GM18867 (cell line): ENCODE measurements at regions not wholly inside any gene's neighbourhood (a gene's known extent, or its start where the extent isn't known, plus 50 kb on each side); places are given as distances from the start of the nearest gene placed in this dataset.
"Not testable (repeated sequence)": the region's sequence is repeated elsewhere in the genome, so short reads cannot be mapped to it uniquely, and the experiment has no call there.

ENCODE experiments used
- ATAC-seq: cut with Tn5 transposase; IDR thresholded peaks from one replicate; pipeline ENCODE4 v1.9.1; 2021; ENCODE audit warnings: mild to moderate bottlenecking, moderate library complexity; ENCODE audit not compliant: unreplicated experiment

DNA sequence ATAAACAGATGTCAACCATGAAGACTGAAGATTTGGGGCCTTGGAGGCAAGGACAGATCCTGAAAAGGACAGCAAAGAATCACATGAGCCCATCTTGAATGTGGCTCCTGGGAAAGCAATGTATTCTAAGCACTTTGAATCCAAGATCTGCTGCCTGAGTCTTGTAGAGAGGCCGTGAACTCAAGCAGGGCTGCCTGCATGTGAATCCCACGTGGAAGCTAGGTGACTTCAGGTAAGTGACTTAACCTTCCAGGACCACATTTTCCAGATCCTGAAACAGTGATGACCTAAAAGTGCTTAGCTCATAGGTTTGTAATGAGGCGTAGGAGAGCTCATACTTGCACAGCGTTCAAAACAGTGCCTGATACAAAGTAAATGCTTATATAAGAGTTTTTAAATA, 373.0 kb upstream of the SALL1 start:
- ATAC-seq = no peak

DNA sequence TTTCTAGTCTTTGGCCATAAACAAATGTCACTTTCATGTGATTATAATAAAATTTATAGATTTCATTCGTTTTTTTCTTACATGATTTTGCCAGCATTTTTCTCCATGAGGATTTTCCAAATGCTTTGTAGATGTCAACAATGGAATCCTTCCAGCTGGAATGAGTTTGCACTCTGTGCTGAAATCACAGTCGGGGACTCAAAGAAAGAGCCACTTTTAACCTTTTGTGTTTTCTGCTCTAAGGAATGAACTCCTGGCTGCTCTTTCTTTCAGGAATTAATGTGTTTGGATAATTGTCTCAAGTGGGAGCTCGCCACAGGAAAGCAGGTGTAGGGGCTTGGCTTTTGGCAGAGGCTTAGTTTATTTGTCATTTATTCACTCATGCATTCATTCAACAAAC, 372.3 kb upstream of the SALL1 start:
- ATAC-seq = no peak

DNA sequence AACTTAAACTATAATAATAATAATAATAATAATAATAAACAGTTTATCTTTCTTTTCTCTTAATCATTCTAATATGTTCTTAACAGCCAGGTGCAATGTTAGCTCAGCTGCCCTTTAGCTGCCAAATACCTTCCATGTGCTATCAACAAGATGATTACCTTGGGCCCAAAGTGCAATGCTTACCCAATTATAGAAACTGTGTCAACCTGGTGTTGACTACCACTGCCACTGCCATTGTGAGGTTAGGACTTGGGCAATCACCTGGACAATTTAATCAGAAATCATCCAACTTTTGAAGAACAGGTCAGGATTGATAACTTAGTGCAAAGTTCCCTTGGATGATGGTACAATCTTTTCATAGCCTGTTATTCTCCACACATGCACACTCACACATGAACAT, 371.8 kb upstream of the SALL1 start:
- no peak for ATAC-seq

DNA sequence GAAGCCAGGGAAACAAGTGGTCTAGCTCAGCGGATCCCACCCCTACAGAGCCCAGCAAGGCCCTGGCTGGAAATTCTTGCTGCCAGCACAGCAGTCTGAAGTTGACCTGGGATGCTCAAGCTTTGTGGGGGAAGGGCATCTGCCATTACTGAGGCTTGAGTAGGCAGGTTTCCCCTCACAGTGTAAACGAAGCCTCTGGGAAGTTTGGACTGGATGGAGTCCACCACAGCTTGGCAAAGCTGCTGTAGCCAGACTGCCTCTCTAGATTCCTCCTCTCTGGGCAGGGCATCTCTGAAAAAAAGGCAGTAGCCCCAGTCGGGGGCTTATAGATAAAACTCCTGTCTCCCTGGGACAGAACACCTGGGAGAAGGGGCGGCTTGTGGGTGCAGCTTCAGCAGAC, 365.9 kb upstream of the SALL1 start:
- ATAC-seq = not testable (repeated sequence)

DNA sequence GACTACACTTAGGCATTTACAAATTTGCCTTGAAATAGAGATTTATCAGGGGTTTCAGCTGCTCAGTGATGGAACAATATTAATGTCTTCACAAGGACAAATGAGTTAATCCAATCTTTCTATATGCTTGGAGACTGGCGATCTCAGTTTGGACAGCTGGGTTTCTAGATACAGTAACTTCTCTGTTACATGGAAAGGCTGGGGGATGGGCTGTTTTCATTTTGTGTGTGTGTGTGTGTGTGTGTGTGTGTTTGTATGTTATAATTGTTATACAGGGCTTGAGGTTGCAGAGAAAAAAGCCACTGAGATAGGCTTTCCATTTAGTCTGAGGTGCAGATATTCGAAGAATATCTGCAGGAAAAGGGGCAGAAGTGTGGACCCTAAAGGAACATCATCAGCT, 359.3 kb upstream of the SALL1 start:
- no peak for ATAC-seq

DNA sequence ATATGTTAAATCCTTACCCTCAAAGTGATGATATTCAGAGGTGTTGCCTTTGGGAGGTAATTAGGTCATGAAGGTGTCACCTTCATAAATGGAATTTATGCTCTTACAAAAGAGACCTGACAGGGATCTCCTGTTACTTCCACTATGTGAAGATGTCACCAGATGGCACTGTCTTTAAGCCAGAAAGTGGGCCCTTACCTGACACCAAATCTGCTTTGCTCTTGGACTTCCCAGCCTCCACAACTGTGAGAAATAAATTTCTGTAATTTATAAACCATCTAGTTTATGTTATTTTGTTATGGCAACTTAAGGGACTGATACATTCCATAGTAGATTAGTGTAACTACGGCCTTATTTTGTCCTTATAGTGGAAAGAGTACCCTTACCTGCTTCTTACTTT, 358.3 kb upstream of the SALL1 start:
- ATAC-seq = no peak

DNA sequence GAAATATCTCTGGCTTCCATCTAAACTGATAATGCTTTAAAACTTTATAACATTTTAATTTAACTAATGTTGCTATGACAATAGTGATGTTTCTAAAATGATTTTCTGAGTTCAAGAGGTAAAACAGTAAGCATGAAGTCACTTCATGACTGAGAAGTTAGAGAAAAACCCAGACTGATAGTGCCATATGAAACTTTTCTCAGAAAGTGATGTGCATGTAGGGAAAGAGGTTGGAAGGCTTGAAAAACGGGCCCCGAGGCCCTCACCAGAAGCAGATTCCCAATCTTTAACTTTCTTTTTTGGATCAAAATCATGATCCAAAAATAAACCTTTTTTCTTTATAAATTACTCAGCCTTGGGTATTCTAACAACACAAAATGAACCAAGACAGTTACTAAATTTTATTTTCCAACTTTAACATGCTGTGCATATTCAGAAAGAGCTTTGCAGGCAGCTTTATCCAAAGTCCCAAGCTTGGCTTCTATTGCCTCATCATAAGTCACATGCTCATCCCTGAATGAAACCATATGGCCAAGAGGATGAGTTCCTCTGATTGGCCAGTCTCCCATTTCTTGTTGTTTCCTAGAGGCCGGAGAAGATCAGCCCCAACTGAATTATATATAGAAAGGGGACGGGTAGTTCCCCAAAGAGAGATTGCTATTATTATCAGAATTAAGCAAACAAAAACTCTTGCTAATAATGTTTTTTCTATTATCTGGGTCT, 357.6 kb upstream of the SALL1 start:
- ATAC-seq = no peak

DNA sequence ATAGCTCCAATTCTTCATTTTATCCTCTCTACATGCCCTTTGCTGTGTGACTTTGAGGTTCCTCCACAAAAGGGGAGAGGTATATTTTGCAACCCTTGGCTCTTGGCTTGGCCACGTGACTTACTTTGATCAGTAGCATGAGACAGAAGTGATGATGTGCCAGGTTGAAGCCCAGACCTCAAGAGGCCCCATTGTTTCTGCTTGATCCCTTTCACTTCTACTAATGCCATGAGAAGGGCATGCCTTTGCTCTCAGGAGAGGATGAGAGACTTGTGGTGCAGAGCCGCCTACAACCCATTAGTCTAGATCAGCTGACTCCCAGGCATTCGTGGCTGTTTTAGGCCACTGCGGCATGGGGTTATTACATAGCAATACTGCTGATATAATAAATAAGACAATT, 356.2 kb upstream of the SALL1 start:
- ATAC-seq = no peak

DNA sequence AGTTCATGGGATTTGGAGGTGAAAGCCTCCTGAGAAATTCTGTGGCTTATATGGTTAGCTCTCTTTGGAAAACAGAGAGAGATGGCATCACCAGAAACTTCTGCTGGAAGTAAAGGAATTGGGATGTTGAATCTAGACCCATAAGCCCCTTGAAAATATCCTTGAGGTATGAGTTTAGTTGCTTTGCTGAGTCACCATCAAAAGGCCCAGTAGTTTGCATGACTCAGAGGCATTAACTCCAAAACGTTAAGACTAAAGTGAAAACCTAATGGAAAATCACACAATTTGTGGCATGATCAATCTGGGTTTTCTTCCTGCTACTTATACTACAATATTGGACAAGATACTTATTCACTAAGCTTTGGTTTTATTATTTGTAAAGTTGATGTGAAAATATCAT, 349.2 kb upstream of the SALL1 start:
- no peak for ATAC-seq

DNA sequence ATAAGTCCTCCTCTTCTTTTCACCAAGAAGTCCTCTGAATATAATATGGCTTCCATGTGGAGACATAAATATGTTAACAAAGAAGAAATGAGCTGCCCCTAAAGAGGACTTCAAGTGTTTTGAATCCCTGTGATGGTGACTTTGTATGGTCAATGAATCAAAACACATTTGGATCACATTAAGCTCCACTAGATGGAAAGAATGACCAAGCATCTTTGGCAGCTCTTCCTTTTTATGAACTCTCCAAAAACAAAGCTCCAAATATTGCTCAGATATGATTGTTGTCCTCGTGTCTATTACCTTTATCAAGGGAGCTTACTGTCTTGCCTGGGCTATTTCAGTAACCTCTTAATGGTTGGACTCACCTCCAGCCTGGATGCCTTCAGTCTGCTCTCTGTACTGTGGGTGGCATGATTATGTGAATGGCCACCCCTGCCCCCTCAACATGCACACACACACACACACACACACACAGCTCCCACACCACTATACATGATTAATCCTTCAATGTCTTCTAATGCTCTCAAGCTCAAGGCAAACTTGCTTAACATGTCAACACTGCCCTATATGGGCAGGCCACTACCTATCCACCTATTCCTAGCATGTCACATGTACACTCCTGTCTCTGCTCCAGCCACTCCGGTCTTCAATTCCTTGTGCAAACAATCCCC, 346.6 kb upstream of the SALL1 start:
- ATAC-seq = no peak

DNA sequence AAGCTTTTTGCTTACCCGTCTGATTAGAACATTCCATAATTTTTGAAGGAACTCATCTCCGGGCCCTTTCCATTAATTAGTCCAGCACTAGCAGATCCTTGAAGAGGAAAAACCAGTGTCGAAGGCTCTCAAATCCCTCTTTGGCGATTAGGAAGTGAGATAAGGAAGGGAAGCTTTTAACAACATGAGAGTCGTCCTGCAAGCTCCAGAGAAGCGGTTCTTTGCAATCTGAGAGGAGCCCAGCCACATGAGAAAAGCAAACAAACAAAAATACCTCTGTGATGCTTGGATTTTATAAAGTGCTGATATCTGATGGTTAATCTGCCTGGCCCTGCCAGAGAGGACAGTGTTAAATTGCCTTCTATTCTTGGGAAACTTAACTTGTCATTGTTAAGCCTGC, 339.8 kb upstream of the SALL1 start:
- no peak for ATAC-seq

DNA sequence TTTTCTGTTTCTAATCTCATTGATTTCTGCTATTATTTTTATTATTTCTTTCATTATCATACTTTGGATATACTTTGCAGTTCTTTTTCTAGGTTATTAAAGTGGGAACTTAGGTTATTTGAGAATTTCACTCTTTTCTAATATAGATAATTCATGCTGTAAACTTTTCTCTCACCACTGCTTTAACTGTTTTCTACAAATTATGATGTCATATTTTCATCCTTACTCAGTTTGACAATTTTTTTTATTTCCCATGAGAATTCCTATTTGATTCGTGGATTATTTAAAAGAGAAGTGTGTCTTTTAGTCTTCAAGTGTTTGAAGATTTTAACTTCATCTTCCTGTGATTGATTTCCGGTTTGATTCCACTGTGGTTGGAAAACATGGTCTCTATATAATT, 336.8 kb upstream of the SALL1 start:
- no peak for ATAC-seq

DNA sequence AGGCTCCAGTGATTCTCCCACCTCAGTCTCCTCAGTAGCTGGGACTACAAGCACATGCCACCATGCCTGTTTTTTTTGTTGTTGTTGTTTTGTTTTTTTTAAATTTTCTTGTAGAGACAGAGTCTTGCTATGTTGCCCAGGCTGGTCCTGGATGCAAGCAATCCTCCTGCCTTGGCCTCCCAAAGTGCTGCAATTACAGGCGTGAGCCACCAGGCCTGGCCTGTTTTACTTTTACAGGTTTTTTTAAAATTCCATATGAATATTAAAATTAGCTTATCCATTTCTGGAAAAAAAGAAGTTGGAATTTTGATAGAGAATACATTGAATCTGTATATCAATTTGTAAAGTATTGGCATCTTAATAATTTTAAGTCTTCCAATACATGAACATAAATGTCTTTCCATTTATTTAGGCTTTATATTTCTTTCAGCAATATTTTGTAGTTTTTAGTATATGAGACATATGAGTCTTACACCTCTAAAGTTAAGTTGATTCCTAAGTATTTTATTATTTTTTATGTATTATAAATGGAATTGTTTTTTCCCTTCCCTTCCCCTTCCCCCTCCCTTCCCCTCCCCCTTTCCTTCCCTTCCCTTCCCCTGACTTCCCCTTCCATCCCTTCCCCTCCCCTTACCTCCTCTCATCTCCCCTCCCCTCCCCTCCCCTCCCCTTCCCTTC, 323.5 kb upstream of the SALL1 start:
- no peak for ATAC-seq

DNA sequence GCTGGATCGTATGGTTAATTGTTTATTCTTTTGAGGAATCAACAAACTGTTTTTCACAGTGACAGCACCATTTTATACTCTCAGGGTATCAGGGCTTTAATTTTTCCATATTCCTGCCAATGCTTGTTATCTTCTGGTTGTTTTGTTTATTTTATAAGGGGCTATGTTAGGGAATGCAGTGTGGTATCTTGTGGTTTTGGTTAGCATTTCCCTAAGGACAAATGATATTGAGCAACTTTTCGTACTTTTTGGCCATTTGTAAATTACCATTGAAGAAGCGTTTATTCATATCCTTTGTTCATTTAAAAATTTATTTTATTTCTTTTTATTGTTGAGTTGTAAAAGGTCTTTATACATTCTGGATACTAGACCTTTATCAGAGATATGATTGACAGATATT, 322.0 kb upstream of the SALL1 start:
- no peak for ATAC-seq

DNA sequence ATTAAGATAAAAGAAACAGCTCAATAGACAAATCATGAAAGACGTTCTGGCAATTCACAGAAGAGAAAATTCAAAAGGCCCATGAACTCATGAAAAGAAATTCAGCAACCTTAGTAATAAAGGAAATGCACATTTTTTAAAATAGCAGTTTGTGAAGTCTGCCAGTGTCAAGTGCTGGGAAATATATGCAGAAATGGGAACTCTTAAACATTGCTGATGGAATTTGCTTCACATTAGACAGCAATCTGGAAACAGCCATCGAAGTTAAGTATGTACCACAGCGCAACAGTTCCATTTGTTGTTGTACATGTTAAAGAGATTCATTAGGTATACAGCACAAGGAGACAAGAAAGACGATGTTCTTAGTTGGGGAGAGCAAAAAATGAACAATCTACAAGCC, 319.4 kb upstream of the SALL1 start:
- no peak for ATAC-seq

DNA sequence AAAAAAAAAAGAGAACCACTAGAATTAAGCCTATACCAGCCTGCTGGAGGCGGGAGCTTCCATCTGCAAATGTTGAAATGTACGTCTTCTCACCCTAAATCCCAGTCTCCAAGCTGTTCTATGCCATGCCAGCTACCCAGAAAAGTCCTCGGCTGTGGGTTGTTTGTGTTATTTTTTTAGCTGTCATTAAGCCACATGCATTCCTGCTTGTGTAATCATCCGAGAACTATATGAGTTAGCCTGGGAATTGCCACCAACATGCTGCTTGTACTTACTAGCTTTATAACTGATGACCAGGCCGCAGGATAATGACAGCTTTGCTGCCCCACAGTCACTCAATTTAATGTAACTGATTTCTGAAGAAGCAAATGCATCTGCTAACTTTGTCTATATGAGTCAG, 313.9 kb upstream of the SALL1 start:
- ATAC-seq = no peak

DNA sequence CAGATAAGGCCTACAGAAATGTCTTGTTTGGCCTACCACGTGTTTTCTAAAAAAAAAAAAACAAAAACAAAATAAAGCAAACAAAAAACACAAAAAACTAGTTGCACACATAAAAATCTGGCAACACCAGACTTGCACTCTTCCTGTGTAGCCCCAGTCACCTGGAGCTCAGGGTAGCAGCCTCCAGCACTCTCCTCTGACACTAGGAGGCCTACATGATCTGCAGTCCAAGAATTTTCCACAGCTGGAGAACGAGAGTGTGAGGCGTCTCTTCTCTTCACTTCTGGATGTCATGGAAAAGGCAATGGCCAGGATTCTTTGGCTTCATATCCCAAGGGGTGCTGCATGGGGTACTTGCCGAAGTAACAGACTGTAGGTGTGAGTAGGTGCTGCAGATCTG, 310.2 kb upstream of the SALL1 start:
- no peak for ATAC-seq

DNA sequence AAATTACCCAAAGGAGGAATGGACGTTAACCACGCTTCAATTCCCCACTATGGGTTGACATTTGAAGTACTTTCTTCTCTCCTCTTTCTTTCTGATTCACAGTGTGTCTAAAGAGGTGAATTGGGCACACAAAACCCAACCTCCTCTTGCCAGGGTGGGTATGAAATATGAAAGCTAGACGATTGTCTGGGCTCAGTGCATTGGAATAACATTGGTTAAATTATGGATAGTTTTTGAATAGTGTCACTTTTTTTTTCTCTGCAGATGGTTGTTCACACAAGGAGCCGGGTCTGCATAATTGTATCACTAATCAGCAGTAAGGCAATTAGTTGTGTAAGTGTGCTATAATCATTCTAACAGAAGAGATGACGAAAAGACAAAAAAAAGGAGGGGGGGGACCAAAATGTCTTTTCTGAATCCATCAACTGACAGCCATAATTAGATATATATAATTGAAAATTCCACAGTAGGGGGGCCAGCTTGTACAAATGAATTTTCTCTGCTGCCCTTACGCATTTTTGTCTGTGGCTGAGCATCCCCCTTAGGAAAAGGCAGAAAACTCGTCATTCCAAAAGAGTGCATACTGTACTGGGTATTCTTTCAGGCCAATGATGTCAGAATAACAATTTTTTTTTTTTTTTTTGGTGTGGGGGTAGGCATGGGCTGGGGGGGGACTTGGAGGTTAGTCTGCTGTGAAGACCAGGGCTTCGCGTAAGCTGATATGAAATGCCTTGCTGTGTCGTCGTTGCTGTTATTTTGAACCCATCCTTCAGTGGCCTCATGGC, 307.5 kb upstream of the SALL1 start:
- ATAC-seq = no peak

DNA sequence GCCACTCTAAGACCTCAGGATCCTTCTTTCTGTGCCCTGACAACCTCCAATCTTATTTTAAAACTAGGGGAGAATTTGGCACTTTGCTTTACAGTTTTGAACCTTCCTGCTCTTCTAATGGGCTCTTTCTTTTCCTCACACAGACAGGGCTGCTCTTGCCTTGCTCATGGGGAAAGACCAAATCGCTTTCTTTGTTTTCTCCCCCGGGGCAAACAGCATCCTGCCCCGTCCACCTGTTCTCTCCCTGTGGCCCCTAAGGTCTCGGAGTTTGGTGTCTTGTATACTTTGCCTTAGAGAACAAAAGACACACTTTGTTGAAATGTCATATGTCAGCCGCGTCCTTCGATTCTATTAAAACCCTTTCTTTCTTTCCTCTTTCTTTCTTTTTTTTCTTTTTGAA, 306.7 kb upstream of the SALL1 start:
- no peak for ATAC-seq

DNA sequence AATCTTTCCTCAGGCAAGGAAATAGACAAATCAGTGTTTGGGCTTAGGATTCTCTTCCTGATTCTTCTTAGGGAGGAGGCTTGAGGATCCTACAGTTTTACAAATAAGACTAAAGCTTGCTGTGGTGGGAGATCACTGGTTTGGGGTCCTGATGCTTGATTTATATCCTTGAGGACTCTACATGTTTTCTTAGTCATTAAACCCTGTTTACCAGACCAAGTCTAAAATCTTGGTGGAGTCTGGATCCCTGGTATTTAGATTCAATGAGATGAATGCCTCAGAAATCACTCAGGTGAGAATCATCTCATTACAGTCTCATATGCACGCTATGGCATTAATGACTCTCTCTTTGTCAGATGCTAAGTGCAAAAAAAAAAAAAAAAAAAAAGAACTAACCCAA, 304.3 kb upstream of the SALL1 start:
- no peak for ATAC-seq

DNA sequence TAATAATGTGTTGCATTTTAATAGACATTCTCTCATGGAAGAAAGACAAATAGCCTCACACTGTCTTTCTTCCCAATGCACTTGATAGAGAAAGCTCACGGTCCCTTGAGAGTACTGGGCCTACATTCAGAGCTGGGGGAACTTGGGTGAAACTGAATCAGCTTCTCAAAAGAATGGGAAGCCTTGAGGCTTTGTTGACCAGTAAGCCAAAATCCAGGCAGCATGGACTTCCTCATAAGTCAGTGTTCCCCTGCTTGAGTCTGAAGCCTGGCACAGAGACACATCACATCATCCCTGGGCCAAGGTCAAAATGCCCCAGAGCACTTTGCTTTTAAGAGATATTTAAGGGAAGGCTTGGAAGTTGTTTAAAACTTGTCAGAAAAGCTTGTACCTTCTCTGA, 302.2 kb upstream of the SALL1 start:
- no peak for ATAC-seq

DNA sequence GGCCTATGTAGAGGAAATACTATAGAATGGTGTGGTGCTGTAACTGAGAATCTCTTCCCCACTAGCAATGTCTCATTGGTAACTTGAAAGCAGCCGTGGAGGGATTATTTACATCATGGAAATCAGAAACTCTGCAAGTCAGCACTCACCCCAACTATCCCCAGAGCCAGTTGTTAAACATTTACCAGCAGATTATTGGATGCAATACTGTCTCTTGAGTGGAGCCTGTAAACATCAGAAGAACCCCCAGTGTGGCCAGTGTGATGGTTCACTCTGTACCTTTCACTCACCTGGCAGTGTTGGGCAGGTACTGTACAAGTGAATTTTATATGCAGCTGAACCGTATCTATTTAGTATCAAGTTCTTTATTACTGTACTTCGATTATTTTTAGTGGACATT, 299.8 kb upstream of the SALL1 start:
- ATAC-seq = no peak
